KG1 (cell line): ENCODE measurements at regions not wholly inside any gene's neighbourhood (a gene's known extent, or its start where the extent isn't known, plus 50 kb on each side); places are given as distances from the start of the nearest gene placed in this dataset.
"Not testable (repeated sequence)": the region's sequence is repeated elsewhere in the genome, so short reads cannot be mapped to it uniquely, and the experiment has no call there.

Experiments
- DNase-seq: peaks from one replicate; lab custom pipeline; 2025; lab: John Stamatoyannopoulos, UW

DNA sequence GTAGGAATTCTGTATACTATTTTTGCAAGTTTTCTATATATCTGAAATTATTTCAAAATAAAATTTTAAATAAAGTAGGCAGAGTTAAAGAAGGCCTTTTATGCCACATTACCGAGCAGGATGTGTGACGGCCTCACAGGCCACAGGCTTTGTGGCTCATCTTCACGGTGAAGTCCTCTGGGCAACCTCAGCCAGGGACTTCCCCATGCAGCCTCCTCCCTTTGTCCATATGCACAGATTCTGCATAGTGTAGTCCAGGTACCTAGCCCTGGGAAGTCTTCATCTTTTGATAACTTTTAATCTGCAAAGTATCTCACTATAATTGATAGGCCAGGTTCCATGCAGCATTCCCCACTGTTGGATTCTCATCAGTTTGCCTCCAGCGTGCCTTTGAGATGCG, 62.8 kb downstream of the ARHGAP11B start:
- not testable (repeated sequence) for DNase-seq

DNA sequence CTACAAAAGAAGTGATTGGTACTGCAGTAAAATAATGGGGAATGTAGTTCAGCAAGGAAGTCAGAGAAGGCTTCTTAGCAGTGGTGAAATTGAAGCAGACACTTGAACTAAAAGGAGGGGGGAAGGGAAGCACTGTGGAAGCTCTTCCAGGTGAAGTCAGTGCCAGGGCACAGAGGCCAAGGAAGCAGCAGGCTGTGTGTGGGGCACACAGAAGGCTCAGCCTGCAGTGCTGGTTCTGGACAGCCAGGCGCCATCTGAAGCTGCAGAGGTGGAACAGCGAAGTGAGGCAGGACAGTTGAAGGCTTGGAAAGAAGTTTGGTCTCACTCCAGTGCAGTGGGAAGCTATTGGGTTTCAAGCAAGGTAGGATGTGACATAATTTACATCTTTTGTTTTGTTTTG, 64.2 kb downstream of the ARHGAP11B start:
- DNase-seq = not testable (repeated sequence)

DNA sequence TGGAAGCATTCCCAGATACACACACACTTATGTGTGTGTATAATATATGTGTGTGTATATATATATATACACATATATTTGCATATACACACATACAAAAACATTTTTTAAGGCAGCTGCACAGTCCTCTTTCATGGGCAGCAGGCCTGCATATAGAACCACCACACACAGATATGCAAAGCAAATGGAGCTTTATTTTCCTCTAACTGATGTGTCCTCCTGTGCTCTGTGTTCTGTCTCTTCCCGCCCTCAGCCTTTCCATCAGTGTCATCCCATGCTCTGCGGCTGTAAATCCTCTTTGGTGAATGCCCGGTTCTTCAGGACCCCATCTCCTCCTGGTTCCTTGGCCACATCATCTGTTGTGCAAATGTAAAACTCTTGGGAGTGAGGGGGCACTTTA, 69.9 kb downstream of the ARHGAP11B start:
- not testable (repeated sequence) for DNase-seq

DNA sequence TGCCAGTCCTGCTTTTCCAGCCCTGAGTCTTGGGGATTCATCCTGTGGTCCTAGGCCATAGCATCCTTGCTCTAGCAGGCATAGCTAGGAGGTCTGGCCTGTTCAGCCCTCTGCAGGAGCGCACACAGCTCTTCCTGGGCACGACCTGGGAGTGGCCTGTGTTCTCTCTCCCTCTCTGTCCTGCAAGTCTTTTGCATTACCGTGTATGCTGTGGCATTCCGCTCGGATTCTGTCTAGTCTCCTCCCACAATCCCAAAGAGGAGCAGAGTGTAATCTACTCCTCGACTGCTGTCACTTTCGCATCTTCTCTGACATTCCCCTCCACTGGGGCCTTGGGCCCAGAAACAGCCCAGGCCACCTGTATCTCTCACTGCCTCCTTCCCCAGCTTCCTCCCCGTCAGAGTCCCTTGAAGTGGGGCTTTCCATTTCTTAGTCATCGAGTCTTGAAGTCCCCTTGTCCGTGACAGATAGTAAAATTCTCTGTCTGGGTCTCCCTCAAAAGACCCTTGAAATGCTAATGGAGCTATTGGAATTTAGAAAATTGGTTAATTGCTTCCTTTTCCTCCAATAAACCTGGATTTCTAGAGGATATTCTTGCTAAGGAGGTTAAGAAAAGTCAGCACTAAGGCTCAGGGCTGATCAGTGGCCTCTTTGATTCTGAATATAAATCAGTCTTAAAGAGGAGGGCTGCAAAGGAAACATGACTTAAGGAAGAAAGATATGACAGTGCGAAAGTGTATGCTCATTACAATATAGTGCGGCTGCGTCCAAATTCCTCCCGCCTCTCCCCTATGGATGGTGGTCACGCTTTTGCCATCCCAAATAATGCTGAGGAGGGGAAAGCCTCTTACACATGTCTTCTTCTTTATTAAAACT, 70.7 kb downstream of the ARHGAP11B start:
- DNase-seq = not testable (repeated sequence)

DNA sequence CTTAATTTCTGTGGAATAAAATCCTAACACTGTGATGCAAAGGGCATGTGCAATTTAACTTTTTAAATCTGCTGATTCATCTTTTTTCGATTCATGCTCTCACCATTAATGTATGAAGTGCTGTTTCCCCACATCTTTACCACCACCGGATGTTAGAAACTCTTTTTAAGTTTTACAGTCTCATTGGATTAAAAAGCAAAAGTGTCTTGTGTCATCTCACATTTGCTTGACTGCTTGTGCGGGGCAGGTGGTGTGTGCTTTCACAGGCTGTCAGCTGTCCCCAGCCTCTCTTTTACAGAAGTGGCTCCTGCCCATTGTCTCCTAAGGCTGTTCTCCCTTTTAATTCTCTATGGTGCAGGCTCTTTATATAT, 71.4 kb downstream of the ARHGAP11B start:
- not testable (repeated sequence) for DNase-seq

DNA sequence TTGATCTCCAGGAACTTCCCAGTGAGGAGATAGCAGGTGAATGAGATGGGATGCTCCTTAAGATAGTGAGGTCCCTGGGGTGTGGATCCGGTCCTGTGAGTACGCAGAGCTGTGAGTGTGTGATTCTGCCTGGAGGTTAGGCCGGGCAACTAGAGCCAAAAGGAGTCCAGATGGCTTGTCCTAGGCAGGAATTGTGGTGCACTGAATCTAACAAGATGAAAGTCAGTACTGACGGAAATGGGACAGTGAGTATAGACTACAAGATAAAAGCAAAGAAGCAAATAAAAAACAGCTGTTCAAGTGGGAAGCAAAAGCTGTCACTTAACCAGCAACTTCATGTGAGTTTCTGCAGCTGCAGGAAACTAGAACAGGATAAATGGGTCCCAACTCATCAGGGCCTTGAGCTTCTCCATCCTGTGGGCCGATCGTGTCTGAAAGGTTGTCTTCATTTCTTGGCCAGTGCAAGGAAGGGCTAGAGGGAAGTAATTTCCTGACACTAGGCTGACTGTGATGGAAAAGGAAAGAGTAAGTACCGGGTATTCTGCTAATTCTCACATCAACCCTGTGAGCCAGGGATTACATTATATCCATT, 74.2 kb downstream of the ARHGAP11B start:
- DNase-seq = not testable (repeated sequence)

DNA sequence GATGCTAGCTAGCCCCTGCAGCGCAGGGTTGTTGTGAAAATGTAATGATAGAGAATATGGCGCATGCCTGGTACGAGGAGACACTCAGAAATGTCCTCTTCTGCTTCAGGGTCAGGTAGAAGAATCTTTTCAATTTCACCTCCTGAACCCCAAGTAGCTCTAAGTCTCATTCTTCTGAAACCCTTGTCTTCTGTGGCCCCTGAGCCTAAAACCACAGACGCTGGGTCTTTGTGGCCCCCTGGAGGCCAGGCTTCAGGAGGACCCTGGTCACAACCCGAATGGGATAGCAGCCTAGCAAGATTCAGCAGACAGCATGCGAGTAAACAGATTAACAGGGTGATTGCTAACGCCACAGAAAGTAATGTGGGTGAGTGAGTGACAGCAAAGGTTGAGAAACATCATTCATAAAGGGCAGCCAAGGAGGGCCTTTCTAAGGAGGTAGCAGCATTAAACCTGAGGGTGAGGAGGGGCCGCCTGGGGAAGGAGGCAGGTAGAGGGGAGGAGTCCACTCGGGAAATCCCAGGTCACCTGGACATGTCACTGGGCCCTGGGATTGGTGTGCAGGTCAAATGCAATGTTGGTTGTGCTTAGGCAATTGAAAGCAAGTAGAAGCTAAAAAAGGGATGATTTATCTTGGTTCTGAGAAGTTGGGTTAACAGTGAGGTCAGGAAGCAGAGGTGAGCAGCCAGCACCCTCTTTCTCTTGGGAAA, 82.2 kb downstream of the ARHGAP11B start:
- not testable (repeated sequence) for DNase-seq

DNA sequence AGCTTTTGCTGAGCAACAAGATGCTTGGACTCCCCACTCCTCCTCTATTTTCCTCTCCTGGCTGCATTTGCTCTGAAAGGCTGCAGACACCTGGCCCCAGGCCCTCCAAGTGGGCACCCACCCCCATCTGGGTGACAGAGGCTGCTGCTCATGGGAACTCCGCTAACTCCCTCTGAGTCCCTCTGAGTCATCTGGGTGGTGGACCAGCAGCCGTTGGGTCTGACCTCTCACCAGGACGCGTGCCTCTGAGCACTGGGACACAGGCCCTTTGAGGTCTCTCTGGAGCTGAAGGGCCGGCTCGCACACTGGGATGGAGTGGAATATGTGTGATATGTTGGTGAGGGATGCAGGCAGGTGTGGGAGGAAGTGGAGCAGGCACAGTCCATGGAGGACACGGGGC, 82.9 kb downstream of the ARHGAP11B start:
- not testable (repeated sequence) for DNase-seq

DNA sequence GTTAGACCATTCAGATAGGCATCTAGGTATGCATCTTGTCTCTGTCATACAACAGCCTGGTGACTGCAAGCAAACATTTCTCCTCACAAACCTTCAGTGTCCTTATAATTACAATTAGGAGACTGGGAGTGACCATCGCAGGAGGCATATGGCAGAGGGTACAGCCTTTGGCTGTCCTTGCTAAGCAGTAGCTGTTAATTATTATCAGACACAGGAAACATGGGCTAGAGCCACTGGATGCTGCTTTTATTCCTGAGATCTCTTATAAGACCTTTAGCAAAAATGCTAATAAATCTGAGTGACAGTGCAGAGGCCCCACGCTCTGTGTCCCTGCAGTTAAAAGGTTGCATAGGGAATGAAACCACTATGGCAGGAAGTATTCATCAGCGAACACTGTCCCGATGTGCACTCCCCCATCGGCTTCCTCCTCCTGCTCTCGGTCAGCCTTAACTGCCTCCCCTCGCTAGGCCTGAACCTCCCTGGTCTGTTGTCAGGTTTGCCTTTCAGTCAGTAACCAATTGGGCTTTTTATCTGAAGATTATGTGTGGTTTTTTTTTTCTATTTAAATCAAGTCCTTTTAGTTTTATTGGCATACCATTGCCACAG, 92.2 kb downstream of the ARHGAP11B start:
- not testable (repeated sequence) for DNase-seq

DNA sequence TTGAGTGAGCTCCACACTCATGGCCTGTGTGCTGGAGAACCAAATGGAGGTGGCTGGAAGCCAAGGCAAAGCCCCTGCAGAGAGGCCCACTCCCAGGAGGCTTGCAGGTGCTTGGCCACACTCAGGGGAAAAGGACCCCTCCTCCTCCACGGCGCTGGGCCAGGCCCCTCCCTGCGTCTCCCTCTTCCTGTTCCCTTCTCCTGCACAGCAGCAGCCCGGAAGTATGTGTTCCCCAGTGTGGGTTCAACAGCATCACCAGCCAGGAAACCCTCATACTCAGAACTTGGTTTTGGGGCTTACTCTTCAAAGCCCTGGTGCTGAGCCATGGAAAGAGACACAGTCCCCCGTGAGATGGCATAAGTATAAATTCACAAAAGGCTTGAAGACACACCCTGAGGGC, 93.4 kb downstream of the ARHGAP11B start:
- DNase-seq = not testable (repeated sequence)

DNA sequence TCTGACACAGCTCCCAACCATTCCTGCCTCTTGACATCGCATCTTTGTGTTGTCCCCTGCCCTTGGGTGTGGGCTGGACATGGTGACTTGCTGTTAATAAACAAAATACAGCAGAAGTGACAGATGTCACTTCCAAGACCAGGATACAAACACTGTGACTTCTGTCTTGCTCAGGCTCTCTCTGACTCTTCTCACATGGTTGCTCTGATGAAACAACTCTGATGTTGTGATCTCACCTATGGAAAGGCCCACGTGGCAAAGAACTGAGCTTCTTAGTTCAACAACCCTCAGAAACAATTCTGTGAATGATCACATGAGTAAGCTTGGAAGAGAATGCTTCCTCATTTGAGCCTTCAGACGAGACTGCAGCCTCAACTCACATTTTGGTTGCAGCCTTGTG, 94.9 kb downstream of the ARHGAP11B start:
- DNase-seq = not testable (repeated sequence)

DNA sequence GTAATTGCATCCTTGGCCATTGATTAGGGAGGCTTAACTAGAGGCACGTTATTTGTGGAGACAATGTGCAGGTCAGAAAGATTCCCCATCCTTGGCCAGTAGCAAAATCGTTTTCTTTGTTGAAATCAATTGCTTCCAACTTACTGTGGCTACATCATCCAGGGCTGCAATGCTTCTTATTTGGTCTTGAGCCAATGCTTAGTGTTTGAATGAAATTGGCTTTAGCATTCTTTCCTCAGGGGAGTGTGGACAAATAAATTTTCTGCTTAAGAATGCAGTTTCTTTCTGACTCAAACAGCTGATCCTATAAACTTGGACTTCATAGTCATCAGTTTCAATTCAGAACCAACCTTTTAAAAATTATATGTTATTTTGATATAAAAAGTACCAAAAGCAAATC, 95.6 kb downstream of the ARHGAP11B start:
- DNase-seq = not testable (repeated sequence)

DNA sequence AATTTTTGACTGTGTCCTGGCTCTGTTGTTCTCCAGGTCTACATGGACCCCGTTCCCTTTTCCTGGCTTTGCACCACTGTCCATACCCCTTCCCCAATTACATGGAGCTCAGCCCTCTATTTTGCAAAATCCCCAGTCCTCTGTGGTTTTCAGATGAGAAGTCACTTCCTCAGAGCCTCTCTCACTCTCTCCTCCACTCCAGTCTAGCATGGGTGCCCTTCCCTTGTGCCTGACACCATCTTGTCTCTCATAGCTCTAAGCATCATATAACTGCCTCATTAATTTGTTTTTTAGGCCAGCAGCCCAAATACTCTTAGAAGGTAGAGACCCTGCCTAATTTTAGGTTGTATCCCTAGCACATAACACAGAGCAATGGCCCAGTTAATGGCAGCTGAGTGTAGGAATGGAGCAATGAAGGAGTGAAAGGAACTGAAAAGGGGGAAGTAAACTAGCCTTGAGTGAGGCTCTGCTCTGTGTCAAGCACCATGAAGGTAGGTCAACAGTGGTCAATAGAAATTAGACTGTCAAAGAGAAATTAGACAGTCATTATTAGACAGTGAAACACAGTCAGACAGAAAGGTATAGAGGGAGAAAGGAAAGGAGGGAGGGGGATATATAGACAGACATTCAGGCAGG, 97.7 kb downstream of the ARHGAP11B start:
- not testable (repeated sequence) for DNase-seq

DNA sequence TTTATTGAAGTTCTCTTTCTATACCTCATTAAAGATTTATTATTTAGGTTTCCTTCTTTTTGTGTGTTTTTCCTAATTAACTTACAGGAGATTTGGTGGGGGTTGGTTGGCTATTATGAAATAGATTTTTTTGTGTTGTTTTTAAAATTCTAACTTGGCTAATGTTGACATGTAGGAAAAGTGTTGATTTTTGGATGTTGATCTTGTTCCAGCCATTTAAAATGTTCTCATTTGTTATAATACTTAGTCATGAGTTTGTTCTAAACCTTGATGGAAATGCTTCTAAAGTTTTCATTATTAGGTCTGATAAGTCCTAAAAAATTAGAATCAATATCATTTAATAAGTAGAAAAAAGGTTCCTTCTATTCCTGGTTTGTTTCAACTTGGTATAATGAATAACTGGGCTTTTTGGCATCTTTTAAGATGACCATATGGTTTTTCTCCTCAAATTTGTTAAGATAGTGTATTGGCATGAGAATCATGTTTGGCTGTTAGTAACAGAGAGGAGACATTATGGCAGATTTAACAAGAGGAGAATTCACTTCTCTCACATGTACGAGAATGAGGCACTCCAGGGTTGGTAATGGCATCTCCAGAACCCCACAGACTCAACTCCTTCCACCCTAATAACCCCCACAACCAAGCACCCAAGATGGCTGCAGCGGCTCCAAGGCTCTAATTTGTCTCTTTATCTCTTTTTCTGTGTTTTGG, 104.1 kb downstream of the ARHGAP11B start:
- not testable (repeated sequence) for DNase-seq

DNA sequence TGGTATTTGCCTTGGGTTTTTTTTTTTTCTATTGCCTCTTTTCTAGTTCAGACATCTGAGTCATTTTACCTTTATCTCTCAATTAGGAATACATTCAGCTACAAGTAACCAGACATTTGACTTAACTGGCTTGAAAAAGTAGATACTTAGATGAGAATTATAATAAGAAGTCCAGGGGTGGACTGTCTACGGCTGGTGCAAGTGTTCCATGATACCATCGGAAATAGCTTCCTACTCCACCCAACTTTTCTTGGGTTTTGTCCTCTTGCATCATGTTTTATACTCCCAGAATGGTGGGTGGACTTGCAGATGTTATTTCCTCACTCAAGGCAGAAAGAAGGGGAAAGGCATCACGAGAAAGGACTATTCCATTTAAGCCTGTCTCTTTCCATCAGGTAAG, 104.7 kb downstream of the ARHGAP11B start:
- DNase-seq = not testable (repeated sequence)

DNA sequence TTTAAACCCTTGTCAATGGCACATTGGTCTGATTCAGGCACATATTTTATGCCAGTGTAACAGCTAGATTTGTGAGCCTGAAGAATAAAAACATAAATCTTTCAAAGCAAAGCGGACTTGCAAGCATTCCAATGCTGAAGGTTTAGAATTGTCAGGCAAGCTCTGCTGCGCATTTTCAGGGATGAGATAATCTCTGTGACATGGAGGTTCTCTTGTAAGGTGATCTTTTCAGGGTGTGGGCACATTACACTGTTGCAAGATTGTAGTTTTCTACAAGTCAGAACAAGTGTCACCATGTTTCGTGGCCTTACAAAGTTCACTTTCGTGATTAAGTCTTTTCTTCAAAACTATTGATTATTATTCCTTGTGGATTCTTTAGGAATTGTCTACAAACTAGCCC, 106.2 kb downstream of the ARHGAP11B start:
- DNase-seq = not testable (repeated sequence)

DNA sequence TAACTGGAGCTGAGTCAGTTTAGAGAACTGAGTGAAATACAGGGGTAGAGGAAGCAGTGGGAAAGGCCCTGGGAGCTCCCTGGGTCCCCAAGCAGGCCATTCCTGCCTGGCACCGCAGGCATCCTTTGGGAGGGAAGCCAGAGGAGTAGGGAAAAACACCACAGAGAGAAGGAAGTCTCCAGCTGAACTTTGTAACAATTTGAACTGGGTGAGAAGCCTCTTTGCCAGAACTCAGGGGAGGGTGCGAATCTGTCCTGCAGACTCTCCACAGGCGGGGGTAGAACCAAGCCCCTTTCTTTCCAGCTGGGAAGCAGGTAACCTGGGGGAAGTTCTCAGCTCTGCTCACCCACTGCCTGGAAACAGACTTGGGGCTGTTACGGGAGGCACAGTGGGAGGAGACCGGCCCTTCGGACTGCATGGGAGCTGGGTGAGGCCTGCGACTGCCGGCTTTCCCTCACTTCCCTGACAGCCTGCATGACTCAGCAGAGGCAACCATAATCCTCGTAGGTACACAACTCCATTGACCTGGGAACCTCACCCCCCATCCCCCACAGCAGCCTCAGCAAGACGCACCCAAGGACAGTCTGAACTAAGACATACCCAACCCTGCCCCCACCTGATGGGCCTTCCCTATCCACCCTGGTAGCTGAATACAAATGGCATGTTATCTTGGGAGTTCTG, 110.1 kb downstream of the ARHGAP11B start:
- not testable (repeated sequence) for DNase-seq

DNA sequence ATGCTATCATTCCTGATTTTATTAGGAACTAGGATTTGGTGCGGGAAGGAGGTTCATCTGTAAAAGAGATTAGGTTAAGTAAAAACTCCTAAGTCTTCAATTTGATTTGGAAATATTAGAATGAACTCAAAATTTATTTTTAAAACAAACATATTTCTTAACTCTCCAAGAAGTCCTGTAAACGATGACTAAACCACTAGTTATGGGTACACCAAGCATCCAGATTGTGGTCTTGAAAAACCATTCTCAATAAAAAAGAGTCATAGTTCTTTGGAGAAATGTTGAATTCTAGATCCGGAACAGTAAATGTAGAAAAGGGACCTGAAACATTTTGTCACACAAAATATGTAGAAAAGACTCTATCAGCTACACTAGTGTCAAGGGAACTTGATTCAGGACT, 116.9 kb downstream of the ARHGAP11B start:
- DNase-seq = not testable (repeated sequence)

DNA sequence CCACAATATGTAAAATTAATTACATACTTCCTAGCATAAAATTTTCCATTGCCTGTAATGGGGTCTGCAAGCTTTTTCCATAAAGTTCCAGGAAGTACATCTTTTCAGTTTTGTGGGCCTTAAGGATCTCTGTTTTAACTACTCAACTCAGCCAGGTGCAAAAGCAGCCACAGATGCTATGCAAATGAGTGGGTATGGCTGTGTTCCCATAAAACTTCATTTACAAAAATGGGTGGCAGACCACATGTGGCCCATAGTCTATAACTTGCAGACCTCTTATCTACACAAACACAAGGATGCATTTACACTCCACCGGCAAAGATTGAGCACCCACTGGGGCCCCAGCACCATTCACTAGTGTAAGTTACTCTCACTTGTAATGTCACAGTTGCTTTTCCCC, 123.1 kb downstream of the ARHGAP11B start:
- DNase-seq = not testable (repeated sequence)

DNA sequence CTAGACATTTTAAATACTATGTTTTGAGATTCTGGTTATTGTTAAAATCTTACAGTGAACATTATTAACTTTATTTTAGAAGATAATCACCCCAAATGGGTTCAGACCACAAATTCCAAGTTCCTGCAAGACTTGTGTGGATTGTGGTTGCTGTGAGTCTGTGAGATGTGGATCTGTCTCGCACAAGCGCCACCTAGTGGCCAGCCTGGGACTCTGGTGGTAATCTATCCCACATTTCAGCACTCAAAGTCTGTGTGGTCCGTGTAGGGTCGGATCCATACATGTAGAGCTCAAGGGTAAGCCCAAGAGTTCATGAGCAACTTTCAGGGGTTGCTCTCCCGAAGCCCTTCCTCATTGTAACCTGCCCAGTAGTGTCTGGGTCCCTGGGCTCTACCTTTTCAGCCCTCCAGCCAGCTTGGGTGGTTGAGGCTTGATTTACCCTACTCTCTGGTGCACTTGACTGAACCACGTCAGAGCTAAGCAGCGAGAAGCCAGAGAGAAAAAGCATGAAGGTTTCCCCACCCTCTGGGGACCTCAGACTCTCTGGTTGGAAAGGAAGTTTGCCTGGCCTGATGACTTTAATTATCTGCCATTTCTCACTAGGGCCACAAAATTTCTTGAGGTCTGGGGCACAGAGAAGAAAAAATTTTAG, 129.2 kb downstream of the ARHGAP11B start:
- DNase-seq = not testable (repeated sequence)
